Duodenal mucosa (tissue), 2 donors: ENCODE measurements at regions not wholly inside any gene's neighbourhood (a gene's known extent, or its start where the extent isn't known, plus 50 kb on each side); places are given as distances from the start of the nearest gene placed in this dataset.

ENCODE experiments used
- H3K27ac ChIP-seq: one replicate; pipeline ENCODE4 v1.7.0; 2013; ENCODE audit warnings: low read depth, low read length
- H3K27me3 ChIP-seq, 2 donors: one replicate each; pipeline ENCODE4 v1.7.0; 2013; ENCODE audit warnings: low read length in 2 of 2, control low read depth in 1 of 2; ENCODE audit not compliant: insufficient read depth in 2 of 2, control insufficient read depth in 1 of 2
- H3K36me3 ChIP-seq, 2 donors: one replicate each; pipeline ENCODE4 v1.7.0; 2013; ENCODE audit warnings: low read length in 2 of 2, control low read depth in 1 of 2; ENCODE audit not compliant: insufficient read depth in 2 of 2, control insufficient read depth in 1 of 2
- H3K4me1 ChIP-seq, 2 donors: one replicate each; pipeline ENCODE4 v1.7.0; 2013; ENCODE audit warnings: low read length in 2 of 2, control low read depth in 1 of 2; ENCODE audit not compliant: insufficient read depth in 2 of 2, control insufficient read depth in 1 of 2
- H3K4me3 ChIP-seq, 2 donors: one replicate each; pipeline ENCODE4 v1.7.0; 2013; ENCODE audit warnings: low read length in 2 of 2, low read depth in 1 of 2
- H3K9ac ChIP-seq, 2 donors: one replicate each; pipeline ENCODE4 v1.7.0; 2013; ENCODE audit warnings: low read length in 2 of 2, low read depth in 1 of 2
- H3K9me3 ChIP-seq, 2 donors: one replicate each; pipeline ENCODE4 v1.7.0; 2013; ENCODE audit warnings: low read length in 2 of 2, control low read depth in 1 of 2; ENCODE audit not compliant: control insufficient read depth in 1 of 2

GRCh38 chr18:6636091-6636490 lies 93.4 kb upstream of the ARHGAP28 start:
- no peaks in the 10 kb centered on the region for H3K36me3 ChIP-seq
- no peak overlapping the region for H3K9ac ChIP-seq
- H3K4me3 ChIP-seq, result no peak overlapping the region
- no peaks in the 10 kb centered on the region for H3K27me3 ChIP-seq
- H3K9me3 ChIP-seq, result no peaks in the 10 kb centered on the region
- no peaks in the 10 kb centered on the region for H3K4me1 ChIP-seq
- H3K27ac ChIP-seq, result no peak overlapping the region

GRCh38 chr18:6638447-6638846 lies 91.1 kb upstream of the ARHGAP28 start:
- H3K4me1 ChIP-seq, result no peaks in the 10 kb centered on the region
- H3K27ac ChIP-seq, result no peak overlapping the region
- no peaks in the 10 kb centered on the region for H3K36me3 ChIP-seq
- H3K27me3 ChIP-seq, result no peaks in the 10 kb centered on the region
- no peak overlapping the region for H3K4me3 ChIP-seq
- H3K9me3 ChIP-seq, result no peaks in the 10 kb centered on the region
- no peak overlapping the region for H3K9ac ChIP-seq

GRCh38 chr18:6639305-6639704 lies 90.2 kb upstream of the ARHGAP28 start:
- Histone ChIP-seq H3K27me3 (no peaks in the 10 kb centered on the region), H3K27ac (no peak overlapping the region), H3K4me1 (no peaks in the 10 kb centered on the region), H3K4me3 (no peak overlapping the region), H3K36me3 (no peaks in the 10 kb centered on the region), H3K9me3 (peaks cover 0 to 3% of the 10 kb centered on the region in 2 donors), H3K9ac (no peak overlapping the region)

- Histone ChIP-seq H3K4me1 (no peaks in the 10 kb centered on the region), H3K9ac (no peak overlapping the region), H3K9me3 (peaks cover 0 to 3% of the 10 kb centered on the region in 2 donors)
Measured at GRCh38 chr18:6644836-6645627, 84.5 kb upstream of the ARHGAP28 start.

GRCh38 chr18:6646801-6647200 lies 82.7 kb upstream of the ARHGAP28 start:
- no peaks in the 10 kb centered on the region for H3K27me3 ChIP-seq
- no peak overlapping the region for H3K27ac ChIP-seq
- no peak overlapping the region for H3K4me3 ChIP-seq
- no peaks in the 10 kb centered on the region for H3K4me1 ChIP-seq
- peaks cover 0 to 3% of the 10 kb centered on the region in 2 donors for H3K9me3 ChIP-seq
- H3K9ac ChIP-seq, result no peak overlapping the region
- H3K36me3 ChIP-seq, result no peaks in the 10 kb centered on the region

More at GRCh38 chr18:6644836-6645627, 84.5 kb upstream of the ARHGAP28 start:
- Histone ChIP-seq H3K27ac (no peak overlapping the region), H3K36me3 (no peaks in the 10 kb centered on the region), H3K4me3 (no peak overlapping the region), H3K27me3 (no peaks in the 10 kb centered on the region)

- H3K27ac ChIP-seq, result no peak overlapping the region
- H3K27me3 ChIP-seq, result no peaks in the 10 kb centered on the region
- no peak overlapping the region for H3K9ac ChIP-seq
- no peaks in the 10 kb centered on the region for H3K4me1 ChIP-seq
- H3K36me3 ChIP-seq, result no peaks in the 10 kb centered on the region
- H3K9me3 ChIP-seq, result peaks cover 0 to 3% of the 10 kb centered on the region in 2 donors
- H3K4me3 ChIP-seq, result no peak overlapping the region
Measured at GRCh38 chr18:6648581-6648980, 80.9 kb upstream of the ARHGAP28 start.

GRCh38 chr18:6649421-6650126 lies 79.9 kb upstream of the ARHGAP28 start:
- no peaks in the 10 kb centered on the region for H3K27me3 ChIP-seq
- no peak overlapping the region for H3K4me3 ChIP-seq
- H3K9ac ChIP-seq, result no peak overlapping the region
- H3K4me1 ChIP-seq, result no peaks in the 10 kb centered on the region
- no peaks in the 10 kb centered on the region for H3K36me3 ChIP-seq
- H3K27ac ChIP-seq, result no peak overlapping the region
- no peaks in the 10 kb centered on the region for H3K9me3 ChIP-seq

- no peak overlapping the region for H3K9ac ChIP-seq
- no peak overlapping the region for H3K4me3 ChIP-seq
- no peaks in the 10 kb centered on the region for H3K36me3 ChIP-seq
- no peaks in the 10 kb centered on the region for H3K27me3 ChIP-seq
- no peak overlapping the region for H3K27ac ChIP-seq
- H3K4me1 ChIP-seq, result no peaks in the 10 kb centered on the region
- no peaks in the 10 kb centered on the region for H3K9me3 ChIP-seq
Measured at GRCh38 chr18:6650127-6650507, 79.4 kb upstream of the ARHGAP28 start.

GRCh38 chr18:6650747-6651146 lies 78.8 kb upstream of the ARHGAP28 start:
- no peaks in the 10 kb centered on the region for H3K27me3 ChIP-seq
- H3K9me3 ChIP-seq, result no peaks in the 10 kb centered on the region
- no peak overlapping the region for H3K4me3 ChIP-seq
- no peaks in the 10 kb centered on the region for H3K4me1 ChIP-seq
- H3K27ac ChIP-seq, result no peak overlapping the region
- H3K36me3 ChIP-seq, result no peaks in the 10 kb centered on the region
- H3K9ac ChIP-seq, result no peak overlapping the region

GRCh38 chr18:6652098-6652497 lies 77.4 kb upstream of the ARHGAP28 start:
- H3K4me1 ChIP-seq, result no peaks in the 10 kb centered on the region
- no peaks in the 10 kb centered on the region for H3K27me3 ChIP-seq
- H3K36me3 ChIP-seq, result no peaks in the 10 kb centered on the region
- H3K9ac ChIP-seq, result no peak overlapping the region
- no peak overlapping the region for H3K4me3 ChIP-seq
- no peaks in the 10 kb centered on the region for H3K9me3 ChIP-seq
- no peak overlapping the region for H3K27ac ChIP-seq
